ENCODE measurements at regions not wholly inside any gene's neighbourhood (a gene's known extent, or its start where the extent isn't known, plus 50 kb on each side); places are given as distances from the start of the nearest gene placed in this dataset.
A peak's percentile ranks its signal among the peaks of the same experiment; 100 is the strongest.

GRCh38 chr12:111213561-111213960, 155.3 kb downstream of the PHETA1 start:
- H3K27me3 Mint-ChIP-seq: no peaks in the 10 kb centered on the region
- no peak for DNase-seq (ENCODE audit: low spot score, unreplicated experiment)
- no peak for TF ChIP-seq CTCF (IDR thresholded peaks at IDR 0.05; ENCODE audit: unreplicated experiment)
- H3K9me3 Mint-ChIP-seq (ENCODE audit: low read depth): no peaks in the 10 kb centered on the region
- H3K27ac Mint-ChIP-seq: no peak overlapping the region
- no peak overlapping the region for H3K4me3 Mint-ChIP-seq (ENCODE audit: low read depth)
- H3K4me1 Mint-ChIP-seq (ENCODE audit: low read depth): peaks cover 7% of the 10 kb centered on the region
- peaks cover 15% of the 10 kb centered on the region for H3K36me3 Mint-ChIP-seq (ENCODE audit: insufficient read depth)

- no peak for DNase-seq (ENCODE audit: low spot score, unreplicated experiment)
- no peak for TF ChIP-seq CTCF (IDR thresholded peaks at IDR 0.05; ENCODE audit: unreplicated experiment)
- Mint-ChIP-seq H3K4me1 (ENCODE audit: low read depth) (peaks cover 7% of the 10 kb centered on the region), H3K27me3 (no peaks in the 10 kb centered on the region), H3K9me3 (ENCODE audit: low read depth) (no peaks in the 10 kb centered on the region), H3K27ac (no peak overlapping the region), H3K36me3 (ENCODE audit: insufficient read depth) (peaks cover 11% of the 10 kb centered on the region), H3K4me3 (ENCODE audit: low read depth) (no peak overlapping the region)
These were observed 156.0 kb downstream of the PHETA1 start for GRCh38 chr12:111212814-111213456.

DNA sequence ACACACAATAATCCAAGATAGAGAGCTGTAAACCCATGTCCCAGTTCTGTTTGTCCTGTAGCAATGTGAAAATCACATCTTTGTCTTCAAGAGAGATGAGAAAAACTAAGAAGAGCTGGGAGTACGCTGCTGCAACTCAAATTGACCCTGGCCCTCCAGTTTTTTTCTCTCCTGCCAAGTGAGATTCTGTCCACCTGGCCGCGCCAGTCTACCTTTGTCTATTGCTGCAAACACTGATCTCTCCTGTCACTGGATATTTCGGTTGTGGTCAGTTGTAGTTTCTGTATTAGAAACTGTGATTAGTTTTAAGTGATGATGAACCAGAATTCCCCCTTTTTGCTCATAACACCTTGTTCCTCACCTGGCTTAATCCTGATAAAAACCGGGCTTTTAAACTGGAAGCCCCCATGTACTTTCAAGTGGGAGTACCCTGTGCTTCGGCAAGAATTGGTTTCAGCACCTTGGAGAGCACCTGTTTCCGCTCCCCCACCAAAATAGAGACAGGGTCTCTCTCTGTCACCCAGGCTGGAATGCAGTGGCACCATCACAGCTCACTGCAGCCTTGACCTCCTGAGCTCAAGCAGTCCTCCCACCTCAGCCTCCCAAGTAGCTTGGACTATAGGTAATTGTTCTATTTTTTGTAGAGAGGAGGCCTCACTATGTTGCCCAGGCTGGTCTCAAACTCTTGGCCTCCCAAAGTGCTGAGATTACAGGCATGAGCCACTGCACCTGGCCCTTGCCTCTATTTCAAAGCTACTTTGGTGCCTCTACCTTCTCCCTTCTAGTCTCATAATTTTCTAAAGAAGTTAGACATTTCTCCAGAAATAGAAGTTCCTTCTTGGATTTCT, 156.8 kb downstream of the PHETA1 start:
- H3K27me3 Mint-ChIP-seq: no peaks in the 10 kb centered on the region
- H3K36me3 Mint-ChIP-seq (ENCODE audit: insufficient read depth): peaks cover 9% of the 10 kb centered on the region
- no peak overlapping the region for H3K4me3 Mint-ChIP-seq (ENCODE audit: low read depth)
- peaks cover 7% of the 10 kb centered on the region for H3K4me1 Mint-ChIP-seq (ENCODE audit: low read depth)
- TF ChIP-seq CTCF (IDR thresholded peaks at IDR 0.05; ENCODE audit: unreplicated experiment): no peak
- peak; percentile 30 for DNase-seq (ENCODE audit: low spot score, unreplicated experiment)
- no peaks in the 10 kb centered on the region for H3K9me3 Mint-ChIP-seq (ENCODE audit: low read depth)
- H3K27ac Mint-ChIP-seq: no peak overlapping the region

GRCh38 chr12:111209811-111210210, 159.1 kb downstream of the PHETA1 start:
- Mint-ChIP-seq H3K9me3 (ENCODE audit: low read depth) (no peaks in the 10 kb centered on the region), H3K27me3 (no peaks in the 10 kb centered on the region), H3K36me3 (ENCODE audit: insufficient read depth) (no peaks in the 10 kb centered on the region), H3K4me1 (ENCODE audit: low read depth) (peaks cover 7% of the 10 kb centered on the region), H3K27ac (no peak overlapping the region), H3K4me3 (ENCODE audit: low read depth) (no peak overlapping the region)
- DNase-seq (ENCODE audit: low spot score, unreplicated experiment): no peak
- no peak for TF ChIP-seq CTCF (IDR thresholded peaks at IDR 0.05; ENCODE audit: unreplicated experiment)

DNA sequence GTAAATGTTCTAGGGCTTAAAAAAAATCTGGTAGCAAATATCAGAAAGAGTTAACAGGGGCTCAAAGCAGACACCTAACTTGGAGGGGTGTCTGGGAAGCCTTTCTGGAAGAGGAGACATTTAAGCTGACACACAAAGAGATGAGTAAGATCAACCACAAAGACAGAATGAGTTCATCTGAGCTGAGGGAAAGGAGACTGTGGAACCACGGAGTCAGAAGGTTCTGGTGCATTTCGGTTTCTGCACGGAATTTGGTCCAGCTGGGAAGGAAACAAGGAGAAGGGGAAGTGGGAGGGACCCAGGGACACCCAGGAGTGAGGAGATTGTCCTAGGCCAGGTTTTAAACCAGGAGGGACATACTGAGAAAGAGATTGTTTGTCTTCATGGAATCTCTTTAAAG, 161.1 kb downstream of the PHETA1 start:
- Mint-ChIP-seq H3K9me3 (ENCODE audit: low read depth) (no peaks in the 10 kb centered on the region), H3K36me3 (ENCODE audit: insufficient read depth) (no peaks in the 10 kb centered on the region), H3K4me3 (ENCODE audit: low read depth) (no peak overlapping the region), H3K27me3 (no peaks in the 10 kb centered on the region), H3K4me1 (ENCODE audit: low read depth) (peaks cover 7% of the 10 kb centered on the region), H3K27ac (no peak overlapping the region)
- no peak for DNase-seq (ENCODE audit: low spot score, unreplicated experiment)
- TF ChIP-seq CTCF (IDR thresholded peaks at IDR 0.05; ENCODE audit: unreplicated experiment): no peak

Measured in progenitor cell of endocrine pancreas (in vitro differentiated cells).